Erythroblast (primary cell): ENCODE measurements at regions not wholly inside any gene's neighbourhood (a gene's known extent, or its start where the extent isn't known, plus 50 kb on each side); places are given as distances from the start of the nearest gene placed in this dataset.

Experiments used
- GATA1 ChIP-seq: IDR thresholded peaks from 2 replicates; pipeline ENCODE4 v1.6.1; 2011; ENCODE audit warnings: low read depth, mild to moderate bottlenecking, control low read depth, low read length, moderate library complexity
- POLR2A ChIP-seq: IDR thresholded peaks from 2 replicates; pipeline ENCODE4 v1.6.1; 2011; ENCODE audit warnings: mild to moderate bottlenecking, low read length

- no peak for TF ChIP-seq POLR2A
- TF ChIP-seq GATA1, result no peak
These were observed 237.3 kb downstream of the AHR start for GRCh38 chr7:17535776-17536175.
